ENCODE measurements at regions not wholly inside any gene's neighbourhood (a gene's known extent, or its start where the extent isn't known, plus 50 kb on each side); places are given as distances from the start of the nearest gene placed in this dataset. TPM values are rescaled to one million over a fixed set of nuclear protein-coding genes. Genes with fewer than 3 reads are reported as not detected.

Small RNAs in the stretch of these regions (small RNA-seq; reads per million reads assigned to genes)
- gene RF00271 (ENCODE audit: insufficient read depth), result not detected

Measured in neuronal stem cell (in vitro differentiated cells).